ENCODE measurements at regions not wholly inside any gene's neighbourhood (a gene's known extent, or its start where the extent isn't known, plus 50 kb on each side); places are given as distances from the start of the nearest gene placed in this dataset.

DNA sequence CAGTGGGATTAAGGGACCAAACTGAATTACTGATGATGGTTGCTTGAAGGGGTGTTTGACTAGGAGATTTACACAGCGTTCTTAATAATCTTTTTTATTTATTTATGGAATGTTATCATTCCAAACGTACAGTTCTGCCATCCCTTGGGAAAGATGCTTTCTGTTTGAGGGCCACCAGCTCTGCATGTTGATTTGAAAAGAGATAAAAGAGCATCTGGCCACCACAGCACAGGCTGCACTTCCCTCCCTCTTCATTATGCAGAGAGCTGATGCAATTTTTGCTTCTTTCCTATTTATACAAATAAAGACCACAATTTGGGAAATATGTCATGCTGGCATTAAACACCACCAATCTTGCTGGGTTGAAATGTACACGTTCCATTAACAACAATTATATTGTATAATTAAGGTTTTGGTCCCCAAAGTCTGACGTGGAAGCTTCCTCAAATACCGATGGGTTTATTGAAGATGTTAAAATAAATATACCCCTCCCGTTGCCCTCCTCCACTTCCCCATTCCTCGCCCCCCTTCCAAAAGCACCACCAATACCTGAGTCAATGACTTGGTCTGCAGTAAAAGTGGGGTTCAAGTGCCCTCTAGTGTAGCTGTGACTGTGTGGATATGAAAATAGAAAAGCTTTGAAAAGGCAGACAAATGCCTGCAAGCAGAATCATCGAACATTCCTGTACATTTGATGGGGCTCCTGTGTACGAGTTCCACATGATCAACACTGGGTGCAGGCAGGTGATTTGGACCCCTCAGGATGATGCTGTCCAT, 211.9 kb downstream of the HRH4 start:
- DNase-seq (ENCODE audit: low read depth in 2 of 3, low spot score in 2 of 3): no peak

DNA sequence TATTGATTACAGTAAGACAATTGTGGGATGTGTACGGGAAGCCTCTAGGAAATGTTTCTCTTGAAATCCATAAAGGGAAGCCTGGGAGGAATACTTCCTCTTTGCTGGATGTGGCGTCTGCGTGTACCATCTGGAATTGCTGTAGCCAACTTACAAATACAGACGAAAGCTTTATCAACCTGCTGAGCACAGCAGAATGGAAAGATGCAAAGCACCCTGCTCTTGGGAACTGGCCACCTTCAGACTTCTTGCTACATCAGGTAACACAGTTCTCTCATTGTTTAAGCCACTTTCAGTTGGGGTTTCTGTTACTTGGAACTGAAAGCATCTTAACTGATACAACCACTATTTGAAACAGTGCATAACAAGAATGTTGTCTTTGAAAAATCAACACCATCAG, 213.8 kb downstream of the HRH4 start:
- DNase-seq (ENCODE audit: low read depth in 2 of 3, low spot score in 2 of 3): no peak

DNA sequence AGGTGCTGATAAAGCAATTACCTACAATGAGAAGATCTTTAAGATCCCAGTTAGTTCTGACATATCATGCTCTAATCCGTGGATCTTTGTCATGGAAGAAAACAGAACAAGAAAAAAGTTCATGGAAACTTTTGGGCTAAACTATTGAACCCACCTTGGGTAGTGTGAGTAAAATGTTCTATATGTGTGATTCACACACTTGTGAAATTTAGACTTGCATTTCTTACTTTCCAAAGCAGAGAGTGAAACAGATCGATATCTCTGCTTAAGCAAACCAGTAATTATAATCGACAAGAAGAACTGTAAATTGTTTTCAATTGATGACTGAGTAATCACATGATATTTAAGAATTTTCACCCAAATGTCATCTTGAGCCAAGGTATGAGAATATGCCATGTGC, 214.2 kb downstream of the HRH4 start:
- DNase-seq (ENCODE audit: low read depth in 2 of 3, low spot score in 2 of 3): no peak

- no peak for DNase-seq (ENCODE audit: low read depth in 2 of 3, low spot score in 2 of 3)
Observed at GRCh38 chr18:24677011-24677410, 216.6 kb downstream of the HRH4 start.

- no peak for DNase-seq (ENCODE audit: low read depth in 2 of 3, low spot score in 2 of 3)
Observed at GRCh38 chr18:24678107-24678506, 217.7 kb downstream of the HRH4 start.

- no peak for DNase-seq (ENCODE audit: low read depth in 2 of 3, low spot score in 2 of 3)
Observed at GRCh38 chr18:24678626-24679025, 218.2 kb downstream of the HRH4 start.

- DNase-seq (ENCODE audit: low read depth in 2 of 3, low spot score in 2 of 3): no peak
Observed at GRCh38 chr18:24679062-24679461, 218.6 kb downstream of the HRH4 start.

DNA sequence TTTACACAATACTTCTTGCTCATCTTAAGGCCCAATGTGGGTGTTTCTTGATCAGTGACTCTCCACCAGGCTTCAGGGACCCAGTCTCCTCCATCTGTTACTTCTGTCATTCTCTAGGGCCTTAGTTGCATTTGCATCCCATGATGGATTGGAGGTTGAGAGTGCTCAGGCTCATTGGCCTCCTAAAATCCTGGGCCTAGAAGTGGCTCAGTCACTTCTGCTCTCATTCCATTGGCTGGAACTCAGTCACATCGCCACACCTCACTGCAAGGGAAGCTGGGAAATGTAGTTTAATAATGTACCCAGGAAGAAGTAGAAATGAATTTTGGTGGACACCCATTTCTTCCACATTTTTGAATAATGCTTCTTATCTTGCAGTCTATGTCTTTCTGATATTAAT, 223.5 kb downstream of the HRH4 start:
- DNase-seq (ENCODE audit: low read depth in 2 of 3, low spot score in 2 of 3): no peak

DNA sequence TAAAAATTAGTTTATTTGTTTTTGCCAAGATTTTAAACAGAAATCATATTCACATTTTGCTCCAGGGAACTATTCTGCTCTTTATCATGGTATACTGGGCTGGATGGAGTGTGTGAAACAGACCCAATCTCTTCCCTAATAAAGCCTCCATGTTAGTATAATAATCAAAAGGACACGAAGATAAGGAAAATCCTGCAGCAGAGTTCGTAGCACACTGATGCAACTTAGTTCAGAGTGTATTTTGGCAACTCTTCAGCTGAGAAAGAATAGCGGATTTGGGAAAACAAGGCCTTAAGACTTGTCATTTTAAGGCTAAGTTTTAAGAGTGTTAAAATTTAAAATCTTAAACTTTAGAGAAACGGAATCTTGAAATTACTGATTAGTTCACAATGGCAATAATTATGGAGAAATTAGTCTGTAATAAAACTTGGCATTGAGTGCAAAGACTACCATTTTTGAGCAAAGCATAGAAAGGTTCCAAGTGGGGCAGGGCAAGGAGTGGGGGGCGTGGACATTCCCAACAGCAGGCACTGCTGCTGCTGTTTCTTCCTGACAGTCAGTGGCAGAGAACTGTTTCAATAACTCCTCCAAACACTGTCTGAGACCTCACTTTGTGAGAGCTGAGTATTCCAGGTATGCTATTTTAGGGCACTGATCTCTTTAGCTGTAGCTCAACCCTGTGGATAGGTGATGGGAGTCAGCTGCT, 225.0 kb downstream of the HRH4 start:
- no peak for DNase-seq (ENCODE audit: low read depth in 2 of 3, low spot score in 2 of 3)

GRCh38 chr18:24695168-24695567, 234.7 kb downstream of the HRH4 start:
- no peak for DNase-seq (ENCODE audit: low read depth in 2 of 3, low spot score in 2 of 3)

DNA sequence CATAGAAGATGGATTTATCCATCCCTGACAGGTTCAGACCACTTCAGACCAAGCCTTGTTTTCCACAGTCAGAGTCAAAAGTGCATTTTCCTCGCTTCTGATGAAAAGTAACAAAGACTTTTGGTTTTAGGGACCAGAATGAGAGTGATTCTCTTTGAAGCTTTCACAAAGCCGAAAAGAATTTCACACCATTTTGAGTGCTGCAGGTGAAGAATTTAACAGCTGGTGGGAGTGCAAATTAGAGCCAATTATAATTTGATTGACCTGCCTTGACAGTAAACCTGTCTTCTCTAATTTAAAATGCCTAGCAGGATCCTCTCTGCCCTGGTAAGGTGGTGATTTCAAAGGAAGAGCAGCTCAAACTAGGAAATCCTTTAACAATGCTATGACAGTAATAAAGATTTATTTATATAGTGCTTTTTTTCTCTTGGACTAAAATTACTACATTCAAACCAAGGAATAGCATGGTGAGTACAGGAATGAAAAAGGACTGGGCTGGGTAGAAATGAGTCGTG, 241.6 kb downstream of the HRH4 start:
- no peak for DNase-seq (ENCODE audit: low read depth in 2 of 3, low spot score in 2 of 3)

GRCh38 chr18:24703316-24703715, 242.9 kb downstream of the HRH4 start:
- DNase-seq (ENCODE audit: low read depth in 2 of 3, low spot score in 2 of 3): no peak

DNA sequence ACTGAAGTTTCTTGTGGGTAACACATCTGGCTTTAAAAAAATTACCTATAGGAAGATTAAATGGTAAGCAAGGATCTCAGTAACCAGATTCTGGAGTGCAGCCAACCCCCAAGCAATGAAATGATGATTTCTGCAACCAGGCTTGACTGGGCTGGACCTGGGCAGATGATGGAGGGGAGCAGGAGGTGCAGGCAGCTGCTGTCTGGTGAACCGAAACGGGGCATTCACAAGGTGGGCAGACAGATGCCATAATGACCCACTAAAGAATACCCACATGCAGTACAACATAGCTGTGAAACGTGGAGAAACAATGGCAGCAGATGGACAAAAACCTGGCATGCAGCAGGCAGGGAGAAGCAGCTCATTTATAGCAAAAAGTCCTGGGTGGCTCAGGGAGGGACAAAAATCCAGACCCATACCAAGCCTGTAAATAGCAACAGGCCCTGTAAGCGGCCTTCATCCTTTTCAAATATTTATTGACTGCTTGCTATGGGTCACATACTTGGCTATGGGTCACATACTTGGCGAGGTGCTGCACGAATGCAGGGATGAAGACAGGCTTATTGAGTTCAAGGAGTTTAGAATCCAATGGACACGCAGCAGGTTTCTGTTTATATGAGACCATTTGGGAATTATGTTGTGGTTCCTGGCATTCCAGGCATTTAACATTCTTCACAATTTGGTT, 244.7 kb downstream of the HRH4 start:
- DNase-seq (ENCODE audit: low read depth in 2 of 3, low spot score in 2 of 3): no peak

GRCh38 chr18:24710474-24710873, 250.0 kb downstream of the HRH4 start:
- no peak for DNase-seq (ENCODE audit: low read depth in 2 of 3, low spot score in 2 of 3)

DNA sequence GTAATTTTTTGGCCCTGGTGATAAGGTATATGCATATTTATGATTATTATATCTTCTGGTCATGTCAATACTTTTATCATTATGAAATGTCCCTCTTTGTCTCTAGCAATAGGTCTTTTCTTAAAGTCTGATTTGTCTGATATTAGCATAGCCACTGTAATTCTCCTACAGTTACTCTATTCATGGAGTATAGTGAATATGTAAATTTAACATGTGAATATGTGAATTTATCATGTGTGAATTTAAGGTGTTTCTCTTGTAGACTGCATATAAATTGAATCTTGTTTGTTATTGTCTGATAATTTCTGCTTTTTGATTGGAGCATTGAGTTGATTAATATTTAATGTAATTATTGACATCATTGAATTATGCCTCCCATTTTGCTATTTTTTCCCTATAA, 259.4 kb downstream of the HRH4 start:
- DNase-seq (ENCODE audit: low read depth in 2 of 3, low spot score in 2 of 3): no peak

DNA sequence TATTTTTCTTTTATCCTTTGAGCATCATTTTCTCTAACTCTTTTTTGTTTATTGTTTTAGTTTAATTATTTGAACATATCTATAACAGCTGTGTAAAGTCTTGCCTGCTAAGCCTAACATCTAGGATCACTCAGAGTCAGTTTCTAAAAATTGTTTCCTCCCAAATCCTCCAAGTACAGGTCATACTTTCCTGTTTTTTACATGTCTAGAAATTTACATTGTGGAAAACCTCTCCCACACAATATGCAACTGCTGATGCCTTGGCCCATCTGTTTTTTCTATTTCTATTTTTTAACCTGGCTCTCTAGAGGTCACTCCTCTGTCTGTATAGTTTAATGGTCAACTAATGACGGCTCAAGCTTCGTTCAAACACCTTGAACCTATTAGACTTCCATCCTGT, 261.0 kb downstream of the HRH4 start:
- no peak for DNase-seq (ENCODE audit: low read depth in 2 of 3, low spot score in 2 of 3)

GRCh38 chr18:24725644-24726415, 265.4 kb downstream of the HRH4 start:
- DNase-seq (ENCODE audit: low read depth in 2 of 3, low spot score in 2 of 3): no peak

- DNase-seq (ENCODE audit: low read depth in 2 of 3, low spot score in 2 of 3): peak in 2 of 3 experiments; percentile 5 to 16
Observed at GRCh38 chr18:24726727-24727492, 266.5 kb downstream of the HRH4 start.

DNA sequence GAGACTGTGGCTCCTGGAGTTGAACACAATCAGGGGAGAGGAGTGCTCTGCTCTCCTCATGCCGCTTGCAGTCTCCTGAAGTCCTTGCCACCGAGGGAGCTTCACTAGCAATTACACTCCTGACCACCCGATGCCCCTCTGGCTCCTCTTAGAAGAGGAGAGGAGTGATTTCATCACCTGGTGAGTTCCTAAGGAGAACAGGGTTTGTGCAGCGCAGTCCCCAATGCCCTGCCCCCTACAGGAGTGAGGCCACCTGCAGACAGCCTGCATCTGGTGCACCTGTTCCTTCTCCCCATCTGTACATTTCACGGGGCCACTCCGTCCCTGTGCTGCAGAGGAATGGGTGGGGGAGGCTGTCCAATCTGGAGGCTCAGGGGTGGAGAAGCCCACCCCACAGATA, 267.2 kb downstream of the HRH4 start:
- no peak for DNase-seq (ENCODE audit: low read depth in 2 of 3, low spot score in 2 of 3)

DNA sequence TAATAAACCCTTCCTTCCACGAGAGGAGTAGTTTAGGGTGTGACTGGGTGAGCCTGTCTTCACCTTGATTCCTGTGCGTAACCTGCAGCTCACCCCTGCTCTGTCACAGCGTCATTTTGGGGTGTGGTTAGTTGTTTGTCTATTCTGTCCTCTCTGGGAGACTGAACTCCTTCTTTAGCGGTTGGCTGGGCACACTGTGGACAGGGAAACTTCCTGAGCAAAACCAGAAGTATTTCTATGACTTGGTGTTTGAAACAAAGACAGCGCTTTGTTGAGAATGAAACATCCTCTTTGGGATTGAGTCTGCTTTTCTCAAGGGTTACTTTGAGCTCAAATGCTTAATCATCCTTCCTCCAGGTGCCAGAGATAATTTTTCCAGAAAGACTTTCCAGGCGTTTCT, 270.7 kb downstream of the HRH4 start:
- DNase-seq (ENCODE audit: low read depth in 2 of 3, low spot score in 2 of 3): no peak

Measured in activated CD8-positive, alpha-beta memory T cell treated with anti-CD3 and anti-CD28 coated beads for 48 hours (primary cell).